Heart left ventricle (tissue), 16 donors: ENCODE measurements at regions not wholly inside any gene's neighbourhood (a gene's known extent, or its start where the extent isn't known, plus 50 kb on each side); places are given as distances from the start of the nearest gene placed in this dataset.

Experiments used
- ATAC-seq, 4 donors: fragments of 200-7000 bp; cut with Tn5 transposase; one replicate each; pipeline ENCODE4 v1.9.1; 2020 to 2022; ENCODE audit warnings: moderate library complexity in 4 of 4, mild to moderate bottlenecking in 3 of 4, moderate number of reproducible peaks in 1 of 4
- DNase-seq, 5 donors: peaks; one replicate each; pipeline ENCODE4 v3.0.0-alpha.2; 2020
- H3K27ac ChIP-seq, 12 donors: fragments of 200-600 bp; sonication (generic) in 4 of 12; one replicate each; pipeline versions ENCODE4 v1.5.0 to v1.8.0; 2016 to 2022; ENCODE audit warnings: mild to moderate bottlenecking in 2 of 12
- H3K27me3 ChIP-seq, 9 donors: fragments of 200-600 bp; sonication (generic) in 2 of 9; one replicate each; pipeline versions ENCODE4 v1.5.1 to v1.8.0; 2016 to 2022; ENCODE audit warnings: mild to moderate bottlenecking in 3 of 9
- H3K36me3 ChIP-seq, 9 donors: fragments of 200-600 bp; sonication (generic) in 2 of 9; one replicate each; pipeline versions ENCODE4 v1.5.0 to v1.8.0; 2018 to 2022; ENCODE audit warnings: mild to moderate bottlenecking in 2 of 9
- H3K4me1 ChIP-seq, 12 donors: fragments of 200-600 bp; sonication (generic) in 4 of 12; one replicate each; pipeline versions ENCODE4 v1.5.0 to v1.8.0; 2016 to 2022; ENCODE audit warnings: mild to moderate bottlenecking in 3 of 12
- H3K4me3 ChIP-seq, 12 donors: fragments of 200-600 bp; sonication (generic) in 4 of 12; one replicate each; pipeline versions ENCODE4 v1.5.0 to v1.8.0; 2017 to 2022; ENCODE audit warnings: mild to moderate bottlenecking in 9 of 12, moderate library complexity in 4 of 12
- H3K9me3 ChIP-seq, 12 donors: fragments of 200-600 bp; sonication (generic) in 4 of 12; one replicate each; pipeline versions ENCODE4 v1.5.0 to v1.8.0; 2016 to 2022; ENCODE audit warnings: mild to moderate bottlenecking in 1 of 12
- POLR2A ChIP-seq, 2 donors: fragments of 450-650 bp; IDR thresholded peaks; one replicate each; pipeline ENCODE4 v1.6.1; 2017; ENCODE audit warnings: antibody characterized with exemption in 2 of 2, mild to moderate bottlenecking in 2 of 2, moderate library complexity in 2 of 2
- WGBS, 4 donors: extraction: QIAGEN DNeasy Blood & Tissue Kit in 2 of 4; methylation state at CpG; one replicate each; pipeline versions ENCODE4 v1.1.5 to v1.1.7; 2013 to 2018; 5-methylcytosine and 5-hydroxymethylcytosine counted together
- intact Hi-C, 10 donors: fragments of 100-400 bp; cut with DNase I; formaldehyde crosslinking; loops; one replicate each; pipeline versions ENCODE4 v1.11.1 to v1.14.2; 2022
- TF ChIP-seq, protein P1 (sequence below), 12 donors: fragments of 200-600 bp; sonication (generic) in 4 of 12; IDR thresholded peaks; one replicate each; pipeline versions ENCODE4 v1.5.0 to v1.8.0; 2018 to 2022; ENCODE audit warnings: antibody characterized with exemption in 12 of 12, mild to moderate bottlenecking in 5 of 12
- donor health status: ischemic (EF 13 %, LVEDD 7.1; RV severe dilation, severe dysfunction).
- donor health status: healthy with polysubstance abuse.
- donor health status: DM: no; HTN: yes; CAD: no.
- donor health status: DM: no; HTN: no; CAD: no.
- donor health status: ischemic (EF 25% LVEDD 6.9; RV normal size, moderate dysfunction).
- donor health status: ischemic (EF 25% LVEDD 5.7; RV mildly dilated, moderate dysfunction).
- donor health status: healthy.
- donor health status: DM: yes; HTN: yes; CAD: no.
- donor health status: ischemic (EF 35%, LVEDD 5.7; RV mildly dilated, moderate dysfunction).
- donor health status: nonischemic (EF 11% LVEDD 7.7; RV severe dilation, severe dysfunction).
- donor health status: DM: yes; HTN: yes; CAD: no.
- donor health status: PGD.
- donor health status: ischemic (EF 29% LVEDD 5.4; RV normal size, mild dysfunction).
- donor health status: nonischemic (EF 23%, LVEDD 6.1; RV moderate dilation, normal function).

DNA sequence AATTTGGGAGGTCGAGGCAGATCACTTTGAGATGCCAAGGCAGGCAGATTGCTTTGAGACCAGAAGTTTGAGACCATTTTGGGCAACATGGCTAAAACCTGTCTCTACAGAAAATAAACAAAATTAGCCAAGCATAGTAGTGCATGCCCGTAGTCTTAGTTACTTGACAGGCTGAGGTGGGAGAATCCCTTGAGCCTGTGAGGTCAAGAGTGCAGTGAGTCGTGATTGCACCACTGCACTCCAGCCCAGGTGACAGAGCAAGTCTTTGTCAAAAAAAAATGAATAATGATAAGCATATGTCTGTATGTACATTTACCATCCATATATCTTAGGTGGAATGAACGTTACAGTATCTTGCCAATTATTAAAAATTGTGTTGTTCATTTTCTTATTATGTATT, 2447.7 kb downstream of the PCDH9 start:
- ATAC-seq = no peak
- Histone ChIP-seq H3K4me3 (no peak overlapping the region), H3K36me3 (no peaks in the 10 kb centered on the region), H3K9me3 (no peaks in the 10 kb centered on the region), H3K27me3 (no peaks in the 10 kb centered on the region), H3K4me1 (no peaks in the 10 kb centered on the region), H3K27ac (no peak overlapping the region)
- intact Hi-C loops = no loop called here
- DNase-seq = no peak
- WGBS, 4 donors = 69 to 78% (median 74%) methylated on average over 4 of the region's 4 CpGs
- TF ChIP-seq, protein P1, sequence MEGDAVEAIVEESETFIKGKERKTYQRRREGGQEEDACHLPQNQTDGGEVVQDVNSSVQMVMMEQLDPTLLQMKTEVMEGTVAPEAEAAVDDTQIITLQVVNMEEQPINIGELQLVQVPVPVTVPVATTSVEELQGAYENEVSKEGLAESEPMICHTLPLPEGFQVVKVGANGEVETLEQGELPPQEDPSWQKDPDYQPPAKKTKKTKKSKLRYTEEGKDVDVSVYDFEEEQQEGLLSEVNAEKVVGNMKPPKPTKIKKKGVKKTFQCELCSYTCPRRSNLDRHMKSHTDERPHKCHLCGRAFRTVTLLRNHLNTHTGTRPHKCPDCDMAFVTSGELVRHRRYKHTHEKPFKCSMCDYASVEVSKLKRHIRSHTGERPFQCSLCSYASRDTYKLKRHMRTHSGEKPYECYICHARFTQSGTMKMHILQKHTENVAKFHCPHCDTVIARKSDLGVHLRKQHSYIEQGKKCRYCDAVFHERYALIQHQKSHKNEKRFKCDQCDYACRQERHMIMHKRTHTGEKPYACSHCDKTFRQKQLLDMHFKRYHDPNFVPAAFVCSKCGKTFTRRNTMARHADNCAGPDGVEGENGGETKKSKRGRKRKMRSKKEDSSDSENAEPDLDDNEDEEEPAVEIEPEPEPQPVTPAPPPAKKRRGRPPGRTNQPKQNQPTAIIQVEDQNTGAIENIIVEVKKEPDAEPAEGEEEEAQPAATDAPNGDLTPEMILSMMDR (IDR thresholded peaks at IDR 0.05) = no peak
- no peak for TF ChIP-seq POLR2A (IDR thresholded peaks at IDR 0.05)

DNA sequence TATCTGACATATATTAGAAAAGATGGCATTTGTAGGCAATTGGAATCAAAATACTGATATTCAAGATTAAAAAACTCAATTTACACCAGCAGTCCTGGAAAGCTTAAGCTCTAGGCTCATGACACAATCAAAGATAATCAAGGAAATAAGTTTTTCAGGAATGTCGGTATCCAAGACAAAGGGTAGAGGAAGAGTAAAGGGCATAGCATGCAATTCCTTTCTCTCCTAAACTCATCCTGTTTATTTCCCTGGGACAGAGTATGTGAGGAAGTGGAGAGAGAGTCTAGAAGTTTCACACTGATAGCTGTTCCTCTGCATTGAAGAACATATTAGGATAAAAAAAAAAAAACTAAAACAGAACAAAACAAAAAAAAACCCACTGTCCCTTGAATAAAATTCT, 2452.1 kb downstream of the PCDH9 start:
- no peak overlapping the region for H3K4me3 ChIP-seq
- H3K9me3 ChIP-seq = no peaks in the 10 kb centered on the region
- TF ChIP-seq POLR2A (IDR thresholded peaks at IDR 0.05) = no peak
- TF ChIP-seq, protein P1 (IDR thresholded peaks at IDR 0.05) = no peak
- no peaks in the 10 kb centered on the region for H3K4me1 ChIP-seq
- WGBS, 4 donors = 45 to 57% (median 50%) methylated on average over 1 of the region's 1 CpG
- DNase-seq (no peak), ATAC-seq (no peak)
- no peaks in the 10 kb centered on the region for H3K36me3 ChIP-seq
- no peaks in the 10 kb centered on the region for H3K27me3 ChIP-seq
- no peak overlapping the region for H3K27ac ChIP-seq
- intact Hi-C loops = no loop called here

DNA sequence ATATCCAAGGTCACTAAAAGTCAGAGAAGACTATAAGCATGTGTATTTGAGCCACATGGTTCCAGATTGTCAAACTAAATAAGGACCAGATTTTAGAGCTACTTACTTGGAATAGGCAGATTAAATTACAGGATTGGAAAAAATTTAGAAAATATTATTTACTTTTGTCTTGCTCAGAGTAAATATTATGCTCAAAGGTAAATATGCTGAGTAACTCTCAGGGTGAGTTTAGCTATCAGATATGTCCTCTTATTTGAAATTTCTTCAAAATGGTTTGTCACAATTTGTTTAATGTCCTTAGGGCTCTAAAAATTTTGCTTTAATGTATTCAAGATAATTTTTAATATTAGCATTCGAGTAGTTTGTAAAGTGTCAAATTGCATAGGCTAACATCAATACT, 2455.2 kb downstream of the PCDH9 start:
- no peak for ATAC-seq
- no peaks in the 10 kb centered on the region for H3K9me3 ChIP-seq
- no peak overlapping the region for H3K27ac ChIP-seq
- intact Hi-C loops = no loop called here
- no peak overlapping the region for H3K4me3 ChIP-seq
- 87 to 95% (median 90%) methylated on average over 1 of the region's 1 CpG for WGBS, 4 donors
- TF ChIP-seq, protein P1 (IDR thresholded peaks at IDR 0.05) = no peak
- no peak for TF ChIP-seq POLR2A (IDR thresholded peaks at IDR 0.05)
- no peaks in the 10 kb centered on the region for H3K4me1 ChIP-seq
- H3K36me3 ChIP-seq = no peaks in the 10 kb centered on the region
- H3K27me3 ChIP-seq = no peaks in the 10 kb centered on the region
- no peak for DNase-seq

DNA sequence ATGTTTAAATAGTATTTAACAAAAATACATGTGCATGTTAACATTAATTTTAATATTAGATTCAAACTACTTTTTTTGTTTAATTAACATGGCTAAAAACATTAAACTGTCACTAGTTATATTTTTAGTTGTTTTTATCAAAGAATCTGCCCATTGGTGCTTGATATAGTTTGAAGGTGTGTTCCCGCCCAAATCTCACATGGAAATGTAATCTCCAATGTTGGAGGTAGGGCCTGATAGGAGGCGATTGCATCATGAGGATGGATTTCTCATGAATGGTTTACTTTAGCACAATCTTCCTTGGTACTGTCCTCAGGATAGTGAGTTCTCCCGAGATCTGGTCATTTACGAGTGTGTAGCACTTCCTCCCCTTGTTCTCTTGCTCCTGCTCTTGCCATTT, 2459.4 kb downstream of the PCDH9 start:
- TF ChIP-seq, protein P1 (IDR thresholded peaks at IDR 0.05) = no peak
- TF ChIP-seq POLR2A (IDR thresholded peaks at IDR 0.05) = no peak
- H3K4me1 ChIP-seq = no peaks in the 10 kb centered on the region
- H3K27ac ChIP-seq = no peak overlapping the region
- H3K4me3 ChIP-seq = no peak overlapping the region
- H3K27me3 ChIP-seq = no peaks in the 10 kb centered on the region
- ATAC-seq (no peak), DNase-seq (no peak)
- intact Hi-C loops = no loop called here
- 73 to 81% (median 79%) methylated on average over 4 of the region's 4 CpGs for WGBS, 4 donors
- H3K9me3 ChIP-seq = no peaks in the 10 kb centered on the region
- H3K36me3 ChIP-seq = no peaks in the 10 kb centered on the region
